ENCODE measurements at regions not wholly inside any gene's neighbourhood (a gene's known extent, or its start where the extent isn't known, plus 50 kb on each side); places are given as distances from the start of the nearest gene placed in this dataset.

GRCh38 chr11:116432301-116432700, 340.5 kb downstream of the BUD13 start:
- no peak for DNase-seq (ENCODE audit: low spot score in 2 of 2)
- Histone ChIP-seq H3K36me3 (no peaks in the 10 kb centered on the region), H3K4me1 (peaks cover 0 to 16% (median 3%) of the 10 kb centered on the region in 4 donors), H3K4me3 (no peak overlapping the region), H3K27me3 (no peaks in the 10 kb centered on the region), H3K27ac (no peak overlapping the region), H3K9me3 (no peaks in the 10 kb centered on the region)
- TF ChIP-seq POLR2A (IDR thresholded peaks at IDR 0.05) (no peak), CTCF (IDR thresholded peaks at IDR 0.05) (no peak), EP300 (IDR thresholded peaks at IDR 0.05) (no peak)
- WGBS, 2 donors: 95 to 98% methylated on average over 8 to 9 of the region's 9 CpGs

- WGBS, 2 donors: 14 to 78% methylated on average over 1 of the region's 1 CpG
- TF ChIP-seq POLR2A (IDR thresholded peaks at IDR 0.05) (no peak), EP300 (IDR thresholded peaks at IDR 0.05) (no peak), CTCF (IDR thresholded peaks at IDR 0.05) (no peak)
- no peak overlapping the region for H3K4me3 ChIP-seq
Observed at GRCh38 chr11:116431842-116432241, 340.9 kb downstream of the BUD13 start.

GRCh38 chr11:116428638-116428975, 344.2 kb downstream of the BUD13 start:
- no peak overlapping the region for H3K4me3 ChIP-seq
- DNase-seq (ENCODE audit: low spot score in 2 of 2): no peak
- H3K27me3 ChIP-seq: no peaks in the 10 kb centered on the region
- H3K36me3 ChIP-seq: no peaks in the 10 kb centered on the region
- no peak overlapping the region for H3K27ac ChIP-seq
- 66 to 72% methylated on average over 6 of the region's 6 CpGs for WGBS, 2 donors
- H3K4me1 ChIP-seq: peaks cover 0 to 16% (median 3%) of the 10 kb centered on the region in 4 donors
- no peaks in the 10 kb centered on the region for H3K9me3 ChIP-seq
- TF ChIP-seq POLR2A (IDR thresholded peaks at IDR 0.05) (no peak), CTCF (IDR thresholded peaks at IDR 0.05) (no peak), EP300 (IDR thresholded peaks at IDR 0.05) (no peak)

More at GRCh38 chr11:116431842-116432241, 340.9 kb downstream of the BUD13 start:
- no peak overlapping the region for H3K27ac ChIP-seq
- no peaks in the 10 kb centered on the region for H3K36me3 ChIP-seq
- no peaks in the 10 kb centered on the region for H3K9me3 ChIP-seq
- H3K4me1 ChIP-seq: peaks cover 0 to 16% (median 3%) of the 10 kb centered on the region in 4 donors
- DNase-seq (ENCODE audit: low spot score in 2 of 2): no peak
- no peaks in the 10 kb centered on the region for H3K27me3 ChIP-seq

GRCh38 chr11:116427903-116428637, 344.7 kb downstream of the BUD13 start:
- Histone ChIP-seq H3K4me1 (peaks cover 0 to 16% (median 3%) of the 10 kb centered on the region in 4 donors), H3K4me3 (no peak overlapping the region), H3K27me3 (no peaks in the 10 kb centered on the region), H3K9me3 (no peaks in the 10 kb centered on the region), H3K36me3 (no peaks in the 10 kb centered on the region), H3K27ac (no peak overlapping the region)
- TF ChIP-seq EP300 (IDR thresholded peaks at IDR 0.05): no peak
- TF ChIP-seq POLR2A (IDR thresholded peaks at IDR 0.05): no peak
- TF ChIP-seq CTCF (IDR thresholded peaks at IDR 0.05): no peak
- DNase-seq (ENCODE audit: low spot score in 2 of 2): peak; percentile 18 to 39
- 20 to 21% methylated on average over 11 of the region's 11 CpGs for WGBS, 2 donors

GRCh38 chr11:116427337-116427902, 345.4 kb downstream of the BUD13 start:
- 40 to 47% methylated on average over 3 of the region's 3 CpGs for WGBS, 2 donors
- H3K4me1 ChIP-seq: peaks cover 0 to 18% (median 3%) of the 10 kb centered on the region in 4 donors
- no peak for DNase-seq (ENCODE audit: low spot score in 2 of 2)
- no peaks in the 10 kb centered on the region for H3K9me3 ChIP-seq
- no peaks in the 10 kb centered on the region for H3K27me3 ChIP-seq
- TF ChIP-seq EP300 (IDR thresholded peaks at IDR 0.05) (no peak), POLR2A (IDR thresholded peaks at IDR 0.05) (no peak), CTCF (IDR thresholded peaks at IDR 0.05) (no peak)
- H3K4me3 ChIP-seq: no peak overlapping the region
- H3K36me3 ChIP-seq: no peaks in the 10 kb centered on the region
- no peak overlapping the region for H3K27ac ChIP-seq
